ENCODE measurements at regions not wholly inside any gene's neighbourhood (a gene's known extent, or its start where the extent isn't known, plus 50 kb on each side); places are given as distances from the start of the nearest gene placed in this dataset.
"Not testable (repeated sequence)": the region's sequence is repeated elsewhere in the genome, so short reads cannot be mapped to it uniquely, and the experiment has no call there.

- BruUV-seq (replicated peaks); CTCF ChIA-PET; H4K20me1 ChIP-seq (ENCODE audit: insufficient read depth, low read length); H3K4ac ChIP-seq (ENCODE audit: low read depth, low read length); H2AK9ac ChIP-seq (replicated peaks; ENCODE audit: low read depth, low read length, poor library complexity); dilution Hi-C loops (cut with HindIII; ENCODE audit: low sequenced_read_pairs, unreplicated experiment); H4K5ac ChIP-seq (ENCODE audit: low read depth, low read length); in situ Hi-C loops (cut with MboI; ENCODE audit: low sequenced_read_pairs); H3K56ac ChIP-seq (ENCODE audit: extremely low read depth, insufficient read depth, low read length); H4K91ac ChIP-seq (ENCODE audit: insufficient read depth, low read depth, low read length); H3K4me2 ChIP-seq (ENCODE audit: low read depth, low read length); H3K36me3 ChIP-seq (ENCODE audit: control insufficient read depth, insufficient read depth, low read length); H3K9ac ChIP-seq (ENCODE audit: low read depth, low read length); H3K4me3 ChIP-seq (ENCODE audit: insufficient read depth, low read depth, low read length); H3K27me3 ChIP-seq (ENCODE audit: control insufficient read depth, insufficient read depth, low read length); H2AK5ac ChIP-seq (ENCODE audit: low read depth, low read length); H2BK120ac ChIP-seq (ENCODE audit: low read depth, low read length); H3K14ac ChIP-seq (replicated peaks; ENCODE audit: low read depth, low read length); H3K18ac ChIP-seq (ENCODE audit: low read depth, low read length); H2BK15ac ChIP-seq (ENCODE audit: low read depth, low read length); H3K4me1 ChIP-seq (ENCODE audit: control insufficient read depth, insufficient read depth, low read length); H2AFZ ChIP-seq (replicated peaks; ENCODE audit: low read length, poor library complexity); H3K27ac ChIP-seq (ENCODE audit: insufficient read depth, low read length); H4K8ac ChIP-seq (ENCODE audit: low read depth in 2 of 2, low read length in 2 of 2); H3K9me3 ChIP-seq (ENCODE audit: control insufficient read depth, insufficient read depth, low read length); H3K23ac ChIP-seq (ENCODE audit: low read depth, low read length); H2BK20ac ChIP-seq (ENCODE audit: low read depth, low read length); POLR2A ChIA-PET (ENCODE audit: unreplicated experiment); H2BK5ac ChIP-seq (ENCODE audit: low read depth, low read length, poor library complexity, severe bottlenecking); ATAC-seq (ENCODE audit: low read depth); intact Hi-C loops (cut with micrococcal nuclease); H3K9me1 ChIP-seq (ENCODE audit: insufficient read depth, low read length); H3K79me1 ChIP-seq (ENCODE audit: low read depth in 1 of 2, low read length in 2 of 2); DNase-seq: not testable (repeated sequence)
- no CpG with 5 or more reads among the region's 7 CpGs for WGBS, 2 experiments (ENCODE audit: extremely low coverage in 2 of 2, insufficient read length in 1 of 2)
Observed at GRCh38 chr2:111445191-111445929, 324.6 kb downstream of the BCL2L11 start.

DNA sequence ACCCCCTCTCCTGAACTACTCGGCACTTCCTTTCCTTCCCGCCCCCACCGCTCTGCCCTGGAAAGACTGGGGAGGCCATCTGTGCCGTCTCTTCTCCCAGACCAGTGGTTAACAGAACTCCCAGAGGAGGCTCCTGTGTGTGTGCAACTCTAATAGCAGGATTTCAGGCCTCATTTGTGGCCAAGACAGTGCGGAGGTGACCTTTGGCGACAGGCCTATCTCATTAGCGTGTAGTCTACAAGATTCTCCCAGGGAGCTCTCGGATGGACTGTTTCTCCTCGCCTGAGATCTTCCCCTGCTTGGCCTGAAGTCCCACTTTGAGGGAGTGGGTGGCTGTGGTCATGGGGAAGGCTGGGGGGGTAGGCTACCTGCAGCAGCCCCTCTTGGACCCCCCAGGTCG, 325.2 kb downstream of the BCL2L11 start:
- H3K56ac ChIP-seq (ENCODE audit: extremely low read depth, insufficient read depth, low read length); H2AFZ ChIP-seq (replicated peaks; ENCODE audit: low read length, poor library complexity); H2BK120ac ChIP-seq (ENCODE audit: low read depth, low read length); H3K9me3 ChIP-seq (ENCODE audit: control insufficient read depth, insufficient read depth, low read length); dilution Hi-C loops (cut with HindIII; ENCODE audit: low sequenced_read_pairs, unreplicated experiment); CTCF ChIA-PET; H3K4me3 ChIP-seq (ENCODE audit: insufficient read depth, low read depth, low read length); H2BK20ac ChIP-seq (ENCODE audit: low read depth, low read length); H3K9me1 ChIP-seq (ENCODE audit: insufficient read depth, low read length); H4K8ac ChIP-seq (ENCODE audit: low read depth in 2 of 2, low read length in 2 of 2); H4K91ac ChIP-seq (ENCODE audit: insufficient read depth, low read depth, low read length); H3K18ac ChIP-seq (ENCODE audit: low read depth, low read length); POLR2A ChIA-PET (ENCODE audit: unreplicated experiment); H4K5ac ChIP-seq (ENCODE audit: low read depth, low read length); H3K4me2 ChIP-seq (ENCODE audit: low read depth, low read length); intact Hi-C loops (cut with micrococcal nuclease); H3K27ac ChIP-seq (ENCODE audit: insufficient read depth, low read length); H3K14ac ChIP-seq (replicated peaks; ENCODE audit: low read depth, low read length); H3K23ac ChIP-seq (ENCODE audit: low read depth, low read length); H3K79me1 ChIP-seq (ENCODE audit: low read depth in 1 of 2, low read length in 2 of 2); H2BK5ac ChIP-seq (ENCODE audit: low read depth, low read length, poor library complexity, severe bottlenecking); H3K36me3 ChIP-seq (ENCODE audit: control insufficient read depth, insufficient read depth, low read length); H2AK9ac ChIP-seq (replicated peaks; ENCODE audit: low read depth, low read length, poor library complexity); H4K20me1 ChIP-seq (ENCODE audit: insufficient read depth, low read length); DNase-seq; H2AK5ac ChIP-seq (ENCODE audit: low read depth, low read length); H3K4me1 ChIP-seq (ENCODE audit: control insufficient read depth, insufficient read depth, low read length); ATAC-seq (ENCODE audit: low read depth); BruUV-seq (replicated peaks); H2BK15ac ChIP-seq (ENCODE audit: low read depth, low read length); H3K4ac ChIP-seq (ENCODE audit: low read depth, low read length); H3K27me3 ChIP-seq (ENCODE audit: control insufficient read depth, insufficient read depth, low read length); in situ Hi-C loops (cut with MboI; ENCODE audit: low sequenced_read_pairs); H3K9ac ChIP-seq (ENCODE audit: low read depth, low read length): not testable (repeated sequence)
- no CpG with 5 or more reads among the region's 10 CpGs for WGBS, 2 experiments (ENCODE audit: extremely low coverage in 2 of 2, insufficient read length in 1 of 2)
